ENCODE measurements at regions not wholly inside any gene's neighbourhood (a gene's known extent, or its start where the extent isn't known, plus 50 kb on each side); places are given as distances from the start of the nearest gene placed in this dataset.

- ATAC-seq (no peak), DNase-seq (ENCODE audit: low read depth, low spot score) (no peak)
- Histone ChIP-seq H3K4me3 (replicated peaks in 1 of 2; ENCODE audit: low read depth in 1 of 2, low read length in 2 of 2) (no peak overlapping the region), H3K79me2 (ENCODE audit: insufficient read depth, low read length) (no peaks in the 10 kb centered on the region), H4K20me1 (ENCODE audit: insufficient read depth) (no peaks in the 10 kb centered on the region; the same call in 1 of the 2 replicates), H3K9ac (ENCODE audit: low read length) (no peak overlapping the region), H3K9me2 (ENCODE audit: insufficient read depth) (no peaks in the 10 kb centered on the region), H3K27ac (ENCODE audit: low read depth, low read length) (no peak overlapping the region), H3K27me3 (ENCODE audit: insufficient read depth, low read length) (no peaks in the 10 kb centered on the region), H3K4me2 (ENCODE audit: low read length) (no peak overlapping the region), H3K4me1 (ENCODE audit: control insufficient read depth in 1 of 2, insufficient read depth in 2 of 2, low read length in 2 of 2) (no peaks in the 10 kb centered on the region), H2AFZ (ENCODE audit: low read depth, low read length, poor library complexity, severe bottlenecking) (no peak overlapping the region), H3K9me3 (ENCODE audit: control insufficient read depth in 1 of 2, insufficient read depth in 1 of 2, low read depth in 1 of 2, low read length in 2 of 2) (peaks cover 8 to 22% of the 10 kb centered on the region in 2 experiments; a peak in 3 of 4 replicates), H3K36me3 (ENCODE audit: control insufficient read depth in 1 of 2, insufficient read depth in 2 of 2, low read length in 2 of 2) (no peaks in the 10 kb centered on the region)
- CTCF ChIA-PET: no interaction called here
- no TSS peak for BruUV-seq (replicated peaks)
- no peak for TF ChIP-seq SRF (IDR thresholded peaks at IDR 0.05; ENCODE audit: low read depth)
- no peak for TF ChIP-seq ZFX (IDR thresholded peaks at IDR 0.05)
- TF ChIP-seq TCF7L2 (IDR thresholded peaks at IDR 0.05; ENCODE audit: borderline replicate concordance, extremely low read depth, insufficient read depth, insufficient read length): no peak
- TF ChIP-seq CTCF (IDR thresholded peaks at IDR 0.05 in 2 of 3, conservative IDR thresholded peaks at IDR 0.05 in 1 of 3; ENCODE audit: borderline replicate concordance in 1 of 3, insufficient read depth in 1 of 3, low read depth in 2 of 3, low read length in 2 of 3): no peak
- no peak for TF ChIP-seq SIN3A (IDR thresholded peaks at IDR 0.05; ENCODE audit: low read depth)
- TF ChIP-seq ZNF274 (IDR thresholded peaks at IDR 0.05; ENCODE audit: low read depth, low read length): no peak
- no peak for TF ChIP-seq SP1 (IDR thresholded peaks at IDR 0.05; ENCODE audit: low read depth)
- no peak for TF ChIP-seq JUND (IDR thresholded peaks at IDR 0.05)
- TF ChIP-seq EZH2 (IDR thresholded peaks at IDR 0.05): no peak
- no peak for TF ChIP-seq EGR1 (IDR thresholded peaks at IDR 0.05; ENCODE audit: low read depth)
- no peak for TF ChIP-seq REST (IDR thresholded peaks at IDR 0.05; ENCODE audit: low read depth)
- no peak for TF ChIP-seq CEBPB (IDR thresholded peaks at IDR 0.05; ENCODE audit: low read depth)
- TF ChIP-seq YY1 (IDR thresholded peaks at IDR 0.05; ENCODE audit: extremely low read depth, insufficient replicate concordance, low read depth, low read length): no peak
- POLR2A ChIA-PET: no interaction called here
- intact Hi-C loops (cut with micrococcal nuclease): no loop called here
- RAD21 ChIA-PET (ENCODE audit: low non-redundant PET in 1 of 2, low total read pairs in 2 of 2, uncharacterized antibody in 2 of 2, unreplicated experiment in 2 of 2): no interaction called here
Observed at GRCh38 chr3:75076481-75076880, 462.0 kb upstream of the CNTN3 start.

Data from HCT116 (cell line).